GM18519 (cell line): ENCODE measurements at regions not wholly inside any gene's neighbourhood (a gene's known extent, or its start where the extent isn't known, plus 50 kb on each side); places are given as distances from the start of the nearest gene placed in this dataset.
A peak's percentile ranks its signal among the peaks of the same experiment; 100 is the strongest.
"Not testable (repeated sequence)": the region's sequence is repeated elsewhere in the genome, so short reads cannot be mapped to it uniquely, and the experiment has no call there.

Source experiments
- ATAC-seq: cut with Tn5 transposase; IDR thresholded peaks from one replicate; pipeline ENCODE4 v1.9.1; 2021; ENCODE audit warnings: mild to moderate bottlenecking, moderate library complexity; ENCODE audit not compliant: unreplicated experiment, low FRiP score

DNA sequence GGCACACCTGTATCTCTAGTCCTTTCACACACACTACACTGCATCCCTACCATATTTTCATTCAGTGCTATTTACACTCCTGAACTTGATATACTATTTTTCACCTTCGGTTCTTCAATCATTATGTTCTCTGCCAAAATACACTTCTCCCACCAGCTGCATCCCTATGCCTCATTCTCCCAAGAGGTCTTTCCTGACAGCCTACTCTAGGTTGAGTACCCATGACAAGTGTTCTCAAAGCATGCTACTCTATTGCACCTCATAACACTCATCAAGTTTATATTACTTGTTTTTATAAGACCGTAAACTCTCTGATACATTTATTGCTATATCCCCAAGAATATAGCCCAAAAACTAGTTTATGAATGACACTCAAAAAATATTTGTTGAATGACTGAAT lies 549.5 kb downstream of the PYDC2 start:
- ATAC-seq, result no peak

- ATAC-seq, result no peak
These were observed 550.2 kb downstream of the PYDC2 start for GRCh38 chr3:192011137-192011536.

DNA sequence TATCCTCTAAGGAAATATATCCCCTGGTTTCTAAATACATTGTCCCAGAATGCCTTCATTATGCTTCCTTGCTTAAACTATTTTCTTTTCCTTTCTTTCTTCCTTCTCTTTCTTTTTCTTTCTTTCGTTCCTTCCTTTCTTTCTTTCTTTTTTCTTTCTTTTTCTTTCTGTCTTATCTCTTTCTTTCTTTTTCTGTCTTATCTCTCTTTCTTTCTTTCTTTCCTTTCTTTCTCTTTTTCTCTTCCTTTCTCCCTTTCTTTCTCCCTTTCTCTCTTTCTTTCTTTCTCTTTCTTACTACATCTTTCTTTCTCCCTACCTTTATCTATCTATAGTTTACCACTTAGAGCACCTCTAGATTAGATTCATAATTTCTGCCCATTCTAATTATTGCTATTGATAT lies 552.1 kb downstream of the PYDC2 start:
- ATAC-seq, result no peak

DNA sequence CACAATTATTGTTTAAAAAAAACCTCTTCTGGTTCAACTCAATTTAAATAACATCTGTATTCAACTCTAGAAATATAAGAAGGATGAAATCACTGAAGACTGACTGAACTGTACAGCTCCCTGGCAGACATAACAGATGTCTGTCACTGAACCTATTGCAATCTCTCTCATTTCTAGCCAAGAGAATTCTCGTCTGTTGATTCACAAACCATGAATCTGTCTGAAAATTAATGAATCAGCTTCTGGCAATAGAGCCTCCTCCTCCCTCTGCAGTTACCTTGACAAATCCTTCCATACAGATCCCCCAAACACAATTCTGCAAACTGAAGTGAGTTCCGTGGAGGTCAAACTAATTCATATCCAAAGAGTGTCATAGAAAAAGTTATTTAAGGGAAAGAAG lies 561.4 kb downstream of the PYDC2 start:
- no peak for ATAC-seq

DNA sequence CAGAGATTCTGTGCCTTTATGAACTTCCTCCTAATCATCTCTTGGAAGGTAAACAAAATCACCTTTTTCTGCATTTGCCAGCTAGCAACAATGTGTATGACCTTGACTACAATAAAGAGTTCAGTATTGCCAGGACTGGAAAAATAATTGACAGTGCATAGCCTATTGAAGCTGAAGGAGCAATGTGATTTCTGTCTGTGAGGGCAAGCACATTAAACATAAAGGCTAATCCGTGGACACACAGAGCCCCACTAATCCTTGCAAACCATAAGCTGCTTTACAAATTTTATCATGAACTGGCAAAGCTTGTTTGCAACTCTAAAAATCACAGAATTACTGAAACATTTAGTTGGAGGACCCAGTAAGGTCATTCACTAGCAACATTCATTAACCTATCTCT lies 563.8 kb downstream of the PYDC2 start:
- no peak for ATAC-seq

- ATAC-seq, result no peak
These were observed 565.7 kb downstream of the PYDC2 start for GRCh38 chr3:192026661-192027060.

- ATAC-seq, result no peak
These were observed 571.0 kb downstream of the PYDC2 start for GRCh38 chr3:192031941-192032340.

- ATAC-seq, result no peak
These were observed 572.3 kb downstream of the PYDC2 start for GRCh38 chr3:192033246-192033645.

DNA sequence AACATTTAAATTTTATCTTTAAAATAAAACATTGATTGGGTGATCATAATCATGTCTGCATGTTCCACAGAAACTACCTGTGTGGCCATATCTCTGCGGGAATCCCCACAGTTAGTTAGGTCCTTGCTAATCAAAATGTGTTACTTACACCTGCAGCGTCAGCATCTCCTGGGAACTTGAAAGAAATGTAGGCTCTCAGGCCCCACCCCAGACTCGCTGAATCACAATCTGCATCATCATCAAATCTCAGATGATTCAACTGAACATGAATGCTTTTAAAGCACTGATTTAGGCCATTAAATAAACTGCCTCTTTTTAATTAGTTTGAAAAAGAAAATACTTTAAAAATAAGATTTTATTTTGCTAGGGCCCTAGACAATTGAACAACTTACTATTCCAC lies 577.8 kb downstream of the PYDC2 start:
- no peak for ATAC-seq

DNA sequence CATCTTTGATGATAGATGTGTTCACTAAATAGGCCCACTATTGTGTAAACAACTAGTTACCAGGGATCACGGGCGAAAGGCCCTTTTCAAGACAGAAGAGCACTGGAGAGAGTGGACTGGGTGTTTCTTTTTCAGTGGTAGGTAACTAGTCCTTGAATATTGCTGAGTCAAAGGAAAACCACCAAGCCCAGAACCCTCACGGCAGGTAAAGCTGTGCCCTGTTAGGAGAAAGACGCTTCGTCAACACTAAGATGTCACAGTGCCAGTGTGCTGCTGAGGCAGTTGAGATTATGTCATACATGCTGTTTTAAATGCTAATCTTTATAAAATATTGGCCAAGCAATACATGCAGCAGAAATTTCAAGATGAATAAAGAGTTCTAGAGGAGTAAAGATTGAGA lies 578.6 kb downstream of the PYDC2 start:
- ATAC-seq, result no peak

- ATAC-seq, result no peak
These were observed 579.5 kb downstream of the PYDC2 start for GRCh38 chr3:192040282-192041043.

GRCh38 chr3:192042116-192042515 lies 581.2 kb downstream of the PYDC2 start:
- peak; percentile 96 for ATAC-seq

GRCh38 chr3:192054881-192055280 lies 593.9 kb downstream of the PYDC2 start:
- ATAC-seq, result no peak

DNA sequence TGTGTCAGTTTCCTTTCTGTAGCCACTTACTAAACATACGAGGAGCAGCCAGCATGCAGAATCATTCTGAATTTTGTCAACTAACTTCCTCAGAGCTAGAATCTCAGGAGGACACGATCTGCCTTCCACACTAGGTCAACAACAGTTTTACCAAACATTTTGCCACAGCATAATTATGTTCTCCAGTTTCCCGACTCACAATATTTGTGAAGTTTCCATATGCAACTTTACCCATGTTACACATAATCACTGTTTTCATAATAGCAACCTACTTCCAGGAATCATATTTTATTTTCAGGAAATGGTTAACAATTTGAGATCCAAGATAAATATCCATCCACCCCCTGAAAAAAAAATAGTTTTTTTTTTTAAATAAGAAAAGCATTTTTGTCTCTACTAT lies 595.0 kb downstream of the PYDC2 start:
- no peak for ATAC-seq

DNA sequence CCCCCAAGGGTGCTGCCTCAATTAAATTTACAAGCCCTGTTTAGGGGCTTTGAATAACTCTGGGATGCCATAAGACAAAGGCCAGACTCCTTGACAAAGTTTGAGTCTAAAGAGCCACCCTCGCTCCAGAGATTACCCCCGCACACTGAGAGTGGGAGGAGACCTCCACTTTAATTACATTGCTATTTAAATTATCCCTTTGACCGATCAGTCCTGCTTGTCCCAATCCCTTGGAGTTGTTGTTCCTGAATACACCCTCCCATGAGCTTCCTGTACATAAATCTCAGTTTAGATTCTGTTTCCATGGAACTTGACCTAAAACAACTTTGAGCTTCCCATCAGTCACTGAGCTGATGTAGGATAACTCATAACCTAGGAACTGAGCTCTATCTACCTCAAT lies 596.3 kb downstream of the PYDC2 start:
- ATAC-seq, result no peak

GRCh38 chr3:192060160-192060781 lies 599.3 kb downstream of the PYDC2 start:
- ATAC-seq, result no peak

DNA sequence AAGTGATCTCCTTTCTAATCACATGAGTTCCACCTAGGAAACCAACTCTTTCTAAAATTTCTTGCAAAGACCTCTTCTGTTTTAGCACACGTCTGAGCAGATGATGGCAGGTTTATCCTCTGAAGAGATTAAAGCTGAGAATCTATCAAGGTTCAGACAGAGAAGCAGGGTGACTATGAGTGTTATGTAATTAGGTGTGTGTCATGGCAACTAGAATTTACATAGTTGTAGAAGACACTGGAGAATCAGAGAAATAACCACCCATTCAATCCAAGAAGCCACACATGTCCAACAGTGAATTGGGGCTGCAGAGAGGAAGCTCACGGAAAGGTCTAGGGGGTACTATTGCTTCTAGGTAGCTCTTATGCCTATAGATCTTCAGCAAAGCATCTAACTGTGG lies 600.5 kb downstream of the PYDC2 start:
- no peak for ATAC-seq

DNA sequence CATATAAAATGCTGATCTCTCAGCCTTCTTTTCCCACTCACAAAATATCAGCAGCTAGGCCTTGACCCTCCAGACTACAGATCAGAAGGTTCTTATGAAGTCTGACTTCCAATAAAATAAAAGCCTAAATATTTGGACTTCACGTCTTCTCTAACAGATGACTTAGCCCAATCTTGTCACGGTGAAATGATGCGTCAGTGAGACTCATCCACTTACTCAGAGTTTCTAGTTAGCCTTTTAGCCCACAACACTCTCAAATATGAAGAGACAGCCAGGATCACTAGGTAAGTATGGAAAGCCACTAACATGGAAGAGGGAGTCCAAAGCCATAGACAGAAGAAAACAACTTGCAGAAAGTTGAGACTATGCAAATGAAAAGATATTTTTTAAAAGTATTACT lies 601.2 kb downstream of the PYDC2 start:
- ATAC-seq, result no peak

DNA sequence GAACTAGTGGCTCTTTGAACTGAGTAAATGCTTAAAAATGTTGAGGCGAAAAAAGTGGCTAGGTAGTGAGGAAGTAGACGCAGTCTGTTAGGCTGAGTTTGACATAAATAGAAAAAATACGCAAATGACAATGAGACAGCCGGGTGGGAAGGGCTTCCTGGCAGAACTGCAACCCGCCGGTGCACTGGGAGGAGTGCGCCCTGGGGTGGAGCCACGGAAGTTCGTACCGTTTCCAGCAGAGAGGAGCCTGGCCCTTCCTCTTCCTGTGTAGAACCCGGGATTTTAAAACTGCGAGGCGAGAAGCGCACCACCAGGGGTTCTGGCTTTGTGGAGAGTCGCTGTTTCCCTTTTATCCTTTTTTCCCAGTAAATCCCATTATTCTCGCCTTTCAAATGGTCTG lies 602.6 kb downstream of the PYDC2 start:
- ATAC-seq, result peak; percentile 78

DNA sequence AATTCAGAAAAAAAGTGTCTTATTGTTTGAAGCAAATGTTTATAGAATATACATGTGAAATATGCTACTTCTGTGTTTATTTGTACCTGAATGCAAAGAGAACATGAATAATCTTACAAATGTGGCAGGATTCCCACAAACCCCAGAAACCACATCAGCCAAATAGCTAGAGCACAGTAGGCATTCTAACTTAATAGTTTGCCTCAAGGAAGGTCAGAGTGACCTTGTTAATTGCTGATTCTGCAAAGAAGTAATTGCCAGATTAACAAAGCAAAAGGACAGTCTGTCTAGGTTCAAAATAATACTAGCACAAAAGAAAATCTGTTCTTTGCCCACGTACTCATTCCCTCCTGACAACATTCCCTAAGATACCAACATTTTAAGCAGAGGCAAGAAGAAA lies 604.0 kb downstream of the PYDC2 start:
- no peak for ATAC-seq

- ATAC-seq, result not testable (repeated sequence)
These were observed 605.3 kb downstream of the PYDC2 start for GRCh38 chr3:192066253-192066652.
